ENCODE measurements at regions not wholly inside any gene's neighbourhood (a gene's known extent, or its start where the extent isn't known, plus 50 kb on each side); places are given as distances from the start of the nearest gene placed in this dataset.

DNA sequence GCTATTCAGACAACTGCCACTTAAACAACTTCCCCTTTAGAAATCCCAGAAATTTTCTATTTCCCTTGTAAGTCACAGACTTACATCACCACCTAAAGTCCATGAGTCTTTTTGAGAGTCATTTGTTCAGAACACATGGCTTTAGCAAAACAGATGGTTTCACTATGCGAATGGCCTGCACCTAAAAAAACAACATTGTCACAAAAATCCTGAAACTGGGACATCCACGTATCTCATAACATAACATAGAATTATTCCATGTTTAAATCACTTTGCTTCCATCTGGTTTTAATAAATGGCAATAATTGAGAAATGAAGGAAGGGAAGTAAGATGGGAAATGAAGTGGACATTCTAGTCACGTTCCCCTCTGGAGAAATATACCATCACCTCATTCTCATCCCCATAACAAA, 155.3 kb upstream of the EDNRA start:
- DNase-seq: no peak
- no peak overlapping the region for H3K18ac ChIP-seq (ENCODE audit: insufficient read length, low read depth, low read length)
- H4K8ac ChIP-seq (replicated peaks; ENCODE audit: insufficient read length, low read depth, low read length): no peak overlapping the region
- H3T11ph ChIP-seq (ENCODE audit: low read length): no peak overlapping the region
- Mint-ChIP-seq H3K4me1 (no peaks in the 10 kb centered on the region), H3K36me3 (ENCODE audit: insufficient read depth in 1 of 3, low read depth in 3 of 3) (no peaks in the 10 kb centered on the region), H3K27me3 (ENCODE audit: low read depth) (no peaks in the 10 kb centered on the region), H3K4me3 (no peak overlapping the region), H3K9me3 (no peaks in the 10 kb centered on the region), H3K27ac (no peak overlapping the region)
- no peak overlapping the region for H3K56ac ChIP-seq (ENCODE audit: insufficient read length, low read depth, low read length)
- H3K4me2 ChIP-seq (ENCODE audit: insufficient read depth, insufficient read length, low read length): no peak overlapping the region
- TF ChIP-seq, protein P1, sequence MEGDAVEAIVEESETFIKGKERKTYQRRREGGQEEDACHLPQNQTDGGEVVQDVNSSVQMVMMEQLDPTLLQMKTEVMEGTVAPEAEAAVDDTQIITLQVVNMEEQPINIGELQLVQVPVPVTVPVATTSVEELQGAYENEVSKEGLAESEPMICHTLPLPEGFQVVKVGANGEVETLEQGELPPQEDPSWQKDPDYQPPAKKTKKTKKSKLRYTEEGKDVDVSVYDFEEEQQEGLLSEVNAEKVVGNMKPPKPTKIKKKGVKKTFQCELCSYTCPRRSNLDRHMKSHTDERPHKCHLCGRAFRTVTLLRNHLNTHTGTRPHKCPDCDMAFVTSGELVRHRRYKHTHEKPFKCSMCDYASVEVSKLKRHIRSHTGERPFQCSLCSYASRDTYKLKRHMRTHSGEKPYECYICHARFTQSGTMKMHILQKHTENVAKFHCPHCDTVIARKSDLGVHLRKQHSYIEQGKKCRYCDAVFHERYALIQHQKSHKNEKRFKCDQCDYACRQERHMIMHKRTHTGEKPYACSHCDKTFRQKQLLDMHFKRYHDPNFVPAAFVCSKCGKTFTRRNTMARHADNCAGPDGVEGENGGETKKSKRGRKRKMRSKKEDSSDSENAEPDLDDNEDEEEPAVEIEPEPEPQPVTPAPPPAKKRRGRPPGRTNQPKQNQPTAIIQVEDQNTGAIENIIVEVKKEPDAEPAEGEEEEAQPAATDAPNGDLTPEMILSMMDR (conservative IDR thresholded peaks at IDR 0.05): no peak
- no peak overlapping the region for H3K27ac ChIP-seq (ENCODE audit: insufficient read length, low read depth, low read length)
- H2BK5ac ChIP-seq (ENCODE audit: insufficient read length, low read length): no peak overlapping the region
- H3K27me3 ChIP-seq (ENCODE audit: insufficient read depth, low read length): no peaks in the 10 kb centered on the region
- no peaks in the 10 kb centered on the region for H3K4me1 ChIP-seq (ENCODE audit: insufficient read depth, low read length)
- no peaks in the 10 kb centered on the region for H3K79me1 ChIP-seq (ENCODE audit: insufficient read depth, low read depth, low read length, poor library complexity, severe bottlenecking)
- no peak overlapping the region for H2BK20ac ChIP-seq (ENCODE audit: low read depth, low read length, poor library complexity, severe bottlenecking)
- H2BK120ac ChIP-seq (ENCODE audit: low read depth, low read length, poor library complexity, severe bottlenecking): no peak overlapping the region
- no peaks in the 10 kb centered on the region for H3K9me3 ChIP-seq (ENCODE audit: control insufficient read depth, low read depth, low read length)
- H3K4ac ChIP-seq (ENCODE audit: low read depth, low read length): no peak overlapping the region
- H2AFZ ChIP-seq (ENCODE audit: low read length): no peak overlapping the region
- no peaks in the 10 kb centered on the region for H4K20me1 ChIP-seq (ENCODE audit: control insufficient read depth, insufficient read depth, insufficient read length)
- H3K23ac ChIP-seq (ENCODE audit: insufficient read length, low read depth, low read length): no peak overlapping the region
- H4K5ac ChIP-seq (ENCODE audit: insufficient read length, low read depth, low read length): no peak overlapping the region
- no peak overlapping the region for H2BK15ac ChIP-seq (ENCODE audit: low read depth, low read length)
- no CpG with 5 or more reads among the region's 3 CpGs for WGBS (ENCODE audit: extremely low coverage, insufficient read length, low lambda C conversion rate)
- no peak overlapping the region for H2AK5ac ChIP-seq (ENCODE audit: insufficient read length, low read length)
- H3K79me2 ChIP-seq (ENCODE audit: insufficient read depth, low read length): no peaks in the 10 kb centered on the region
- no peak overlapping the region for H4K91ac ChIP-seq (ENCODE audit: insufficient read length, low read depth, low read length)
- no peak overlapping the region for H3K9ac ChIP-seq (ENCODE audit: extremely low read depth, insufficient read length, low read length)
- no peak overlapping the region for H3K14ac ChIP-seq (ENCODE audit: insufficient read depth, low read length)
- H3K23me2 ChIP-seq (ENCODE audit: insufficient read length, low read depth, low read length, poor library complexity, severe bottlenecking): no peaks in the 10 kb centered on the region
- no peak overlapping the region for H2BK12ac ChIP-seq (ENCODE audit: insufficient read length, low read depth, low read length)

Data from H9 (cell line).